CD4-positive, alpha-beta T cell treated with Interleukin-4 for 4 hours (primary cell): ENCODE measurements at regions not wholly inside any gene's neighbourhood (a gene's known extent, or its start where the extent isn't known, plus 50 kb on each side); places are given as distances from the start of the nearest gene placed in this dataset.
"Not testable (repeated sequence)": the region's sequence is repeated elsewhere in the genome, so short reads cannot be mapped to it uniquely, and the experiment has no call there.

Experiments used
- DNase-seq: peaks from one replicate; pipeline ENCODE4 v3.0.0-alpha.2; 2020

DNA sequence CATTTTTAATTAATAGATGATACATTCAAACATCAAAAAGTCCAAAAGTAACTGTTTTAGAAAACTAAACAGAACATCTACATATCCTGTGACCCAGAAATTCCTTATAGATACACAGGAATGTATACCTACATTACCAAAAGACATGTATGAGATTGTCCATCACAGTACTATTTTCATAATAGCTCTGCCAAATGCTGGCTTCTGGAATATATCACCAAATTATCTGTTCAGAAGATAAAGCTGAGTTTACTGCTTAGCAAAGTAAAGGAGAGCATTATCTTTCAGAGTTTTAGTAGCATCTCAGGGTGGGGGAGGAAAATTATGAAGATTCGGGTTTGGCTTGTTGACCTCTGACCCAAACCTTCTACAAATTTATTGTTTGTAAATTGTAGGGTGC lies 368.9 kb upstream of the SLC7A11 start:
- DNase-seq = no peak

DNA sequence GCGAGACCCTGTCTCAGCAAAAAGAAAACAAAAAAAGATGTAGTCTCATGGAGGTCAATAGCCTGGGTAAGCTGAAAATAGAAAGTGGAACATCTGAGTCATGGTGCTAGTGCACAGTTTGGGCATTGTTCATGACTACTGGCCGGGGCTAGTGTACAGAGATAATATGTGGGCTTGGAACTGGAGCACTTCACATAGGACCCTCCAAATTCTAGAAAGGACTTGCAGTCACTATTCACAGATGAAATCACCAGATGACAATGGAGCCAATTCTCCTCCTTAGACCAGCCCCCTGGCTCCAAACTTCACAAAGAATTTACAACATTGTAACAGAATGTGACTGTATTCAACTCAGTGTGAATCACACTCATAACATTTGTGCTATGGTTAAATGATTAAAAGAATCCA lies 367.8 kb upstream of the SLC7A11 start:
- no peak for DNase-seq

- no peak for DNase-seq
Observed at GRCh38 chr4:138604556-138604955, 362.4 kb upstream of the SLC7A11 start.

- no peak for DNase-seq
Observed at GRCh38 chr4:138602664-138603063, 360.5 kb upstream of the SLC7A11 start.

DNA sequence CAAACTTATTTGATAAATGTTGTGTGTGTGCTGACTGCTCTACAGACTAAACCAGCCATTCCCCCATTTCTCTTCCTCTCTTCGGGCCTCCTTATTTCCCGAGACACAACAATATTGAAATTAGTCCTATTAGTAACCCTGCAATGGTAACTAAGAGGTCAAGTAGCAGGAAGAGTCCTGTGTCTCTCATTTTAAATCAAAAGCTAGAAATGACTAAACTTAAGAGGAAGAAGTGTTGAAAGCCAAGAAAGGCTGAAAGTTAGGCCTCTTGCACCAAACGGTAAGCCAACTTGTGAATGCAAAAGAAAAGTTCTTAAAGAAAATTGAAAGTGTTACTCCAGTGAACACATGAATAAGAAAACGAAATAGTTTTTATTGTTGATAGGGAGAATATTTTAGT lies 357.8 kb upstream of the SLC7A11 start:
- no peak for DNase-seq

GRCh38 chr4:138598226-138598625 lies 356.1 kb upstream of the SLC7A11 start:
- DNase-seq = no peak

GRCh38 chr4:138596896-138597295 lies 354.7 kb upstream of the SLC7A11 start:
- DNase-seq = no peak

GRCh38 chr4:138595731-138596460 lies 353.7 kb upstream of the SLC7A11 start:
- no peak for DNase-seq

GRCh38 chr4:138595171-138595570 lies 353.0 kb upstream of the SLC7A11 start:
- DNase-seq = no peak

GRCh38 chr4:138592796-138593195 lies 350.6 kb upstream of the SLC7A11 start:
- DNase-seq = no peak

- DNase-seq = no peak
Observed at GRCh38 chr4:138591808-138592207, 349.7 kb upstream of the SLC7A11 start.

GRCh38 chr4:138588501-138588900 lies 346.4 kb upstream of the SLC7A11 start:
- no peak for DNase-seq

- DNase-seq = no peak
Observed at GRCh38 chr4:138579146-138579545, 337.0 kb upstream of the SLC7A11 start.

DNA sequence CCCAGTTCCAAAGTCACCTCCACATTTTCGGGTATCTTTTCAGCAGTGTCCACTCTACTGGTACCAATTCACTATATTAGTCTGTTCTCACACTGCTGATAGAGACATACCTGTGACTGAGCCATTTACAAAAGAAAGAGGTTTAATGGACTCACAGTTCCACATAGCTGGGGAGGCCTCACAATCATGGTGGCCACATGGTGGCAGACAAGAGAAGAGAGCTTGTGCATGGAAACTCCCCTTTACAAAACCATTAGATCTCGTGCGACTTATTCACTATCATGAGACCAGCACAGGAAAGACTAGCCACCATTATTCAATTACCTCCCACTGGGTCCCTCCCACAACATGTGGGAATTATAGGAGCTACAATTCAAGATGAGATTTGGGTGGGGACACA lies 335.7 kb upstream of the SLC7A11 start:
- DNase-seq = not testable (repeated sequence)

DNA sequence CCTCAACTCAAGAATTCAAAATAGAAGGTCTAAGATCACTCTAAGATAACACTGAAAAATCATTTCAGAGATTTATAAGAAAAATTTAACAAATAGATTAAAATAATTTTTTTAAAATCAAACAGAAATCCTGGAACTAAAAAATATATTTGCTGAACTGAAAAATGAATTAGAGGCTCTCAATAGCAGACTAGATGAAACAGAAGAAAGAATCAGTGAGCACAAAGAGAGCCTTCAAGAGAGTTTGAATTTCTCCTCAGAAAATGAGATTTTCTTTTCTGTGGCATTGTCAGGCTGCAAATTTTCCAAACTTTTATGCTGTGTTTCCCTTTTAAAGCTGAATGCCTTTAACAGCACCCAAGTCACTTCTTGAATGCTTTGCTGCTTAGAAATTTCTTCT lies 335.0 kb upstream of the SLC7A11 start:
- DNase-seq = no peak

DNA sequence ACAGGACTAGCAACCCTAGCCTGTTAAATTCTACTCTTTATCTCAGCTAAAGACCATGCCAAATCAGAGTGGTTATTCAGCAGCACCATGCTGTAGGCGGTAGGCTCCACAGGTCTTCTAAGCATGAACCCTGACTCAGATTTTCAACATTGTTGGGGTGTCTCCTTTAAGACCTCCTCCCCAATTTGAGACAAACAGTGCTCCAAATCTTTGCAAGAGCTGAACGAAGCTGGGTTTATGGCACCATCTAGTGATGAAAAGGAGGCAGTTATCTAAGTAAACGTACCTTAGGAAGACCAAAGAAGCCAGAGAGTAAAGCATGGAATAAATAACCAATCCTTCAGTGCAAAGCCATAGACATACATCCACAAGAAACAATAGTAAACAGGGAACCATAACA lies 334.5 kb upstream of the SLC7A11 start:
- no peak for DNase-seq

GRCh38 chr4:138573246-138573645 lies 331.1 kb upstream of the SLC7A11 start:
- no peak for DNase-seq

- DNase-seq = no peak
Observed at GRCh38 chr4:138572007-138572406, 329.9 kb upstream of the SLC7A11 start.

GRCh38 chr4:138567696-138568095 lies 325.5 kb upstream of the SLC7A11 start:
- DNase-seq = no peak

GRCh38 chr4:138565576-138565975 lies 323.4 kb upstream of the SLC7A11 start:
- DNase-seq = no peak

DNA sequence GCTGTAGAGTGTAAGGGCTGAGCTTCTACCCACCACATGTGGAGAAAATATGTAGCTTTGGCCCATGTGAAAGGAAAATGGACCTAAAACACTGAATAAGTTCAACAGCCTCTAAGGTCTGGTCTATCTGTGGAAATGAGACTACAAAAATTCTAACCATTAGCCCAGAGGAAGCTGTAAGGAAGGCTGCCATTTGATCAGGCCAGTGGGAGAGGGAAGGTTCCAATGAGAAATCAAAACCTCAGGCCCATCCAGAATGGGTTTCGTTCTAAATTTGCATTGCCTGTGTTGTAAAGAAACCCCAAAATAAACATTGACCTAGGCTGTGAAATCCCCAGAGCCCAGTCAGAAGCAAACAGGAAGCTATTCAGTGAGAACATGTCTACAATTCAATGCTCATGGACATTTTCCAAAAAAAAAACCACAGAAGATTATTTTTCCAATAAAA lies 320.4 kb upstream of the SLC7A11 start:
- DNase-seq = no peak

DNA sequence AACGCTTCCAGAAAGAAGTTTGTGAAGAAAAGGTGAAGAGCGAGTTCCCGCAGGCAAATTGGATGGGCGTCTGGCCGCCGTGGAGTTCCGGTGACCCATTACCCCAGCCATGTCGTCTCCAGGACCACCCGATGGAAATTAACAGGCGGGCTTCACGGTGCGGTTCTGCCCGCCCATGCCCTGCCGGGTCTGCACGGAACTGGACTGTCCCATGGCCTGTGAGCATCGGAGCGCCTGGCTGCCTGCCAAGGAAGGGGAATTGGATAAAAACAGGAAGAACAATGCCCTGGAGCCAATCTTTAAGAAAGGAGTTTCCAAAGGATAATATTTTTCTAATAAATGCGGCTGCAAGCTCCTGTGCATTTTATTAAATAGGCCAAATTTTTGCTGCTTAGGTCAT lies 319.8 kb upstream of the SLC7A11 start:
- no peak for DNase-seq

- DNase-seq = no peak
Observed at GRCh38 chr4:138561276-138561880, 319.2 kb upstream of the SLC7A11 start.

DNA sequence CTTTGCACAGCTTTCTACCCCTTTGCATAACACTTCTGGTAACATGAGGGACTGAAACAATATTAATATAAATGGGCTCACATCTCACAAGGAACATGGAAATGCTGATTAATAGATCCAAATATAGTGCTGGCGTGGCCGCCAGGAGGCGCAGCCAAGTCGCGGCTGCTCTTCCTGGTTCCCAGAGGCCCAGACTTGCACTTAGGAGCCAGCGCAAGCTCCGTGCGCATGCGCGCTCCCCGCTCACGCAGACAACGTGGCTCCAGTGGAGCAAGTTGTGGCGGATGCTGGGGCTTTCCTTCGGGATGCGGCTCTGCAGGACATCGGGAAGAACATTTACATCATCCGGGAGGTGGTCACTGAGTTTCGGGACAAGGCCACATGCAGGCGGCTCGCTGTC lies 318.3 kb upstream of the SLC7A11 start:
- no peak for DNase-seq

- DNase-seq = no peak
Observed at GRCh38 chr4:138558886-138559285, 316.7 kb upstream of the SLC7A11 start.
